Astrocyte (in vitro differentiated cells and primary cell): ENCODE measurements at regions not wholly inside any gene's neighbourhood (a gene's known extent, or its start where the extent isn't known, plus 50 kb on each side); places are given as distances from the start of the nearest gene placed in this dataset.

Source experiments
- CTCF ChIP-seq: IDR thresholded peaks from 2 replicates; pipeline ENCODE4 v1.5.1; 2011; ENCODE audit warnings: low read depth, mild to moderate bottlenecking, inconsistent platforms, low read length, moderate library complexity; ENCODE audit not compliant: insufficient read depth
- EZH2 ChIP-seq: IDR thresholded peaks from 2 replicates; pipeline ENCODE4 v1.6.1; 2012; ENCODE audit warnings: mild to moderate bottlenecking, low read length, inconsistent platforms; ENCODE audit not compliant: insufficient read depth

GRCh38 chr3:102885289-102885688 is 450.5 kb downstream of the ZPLD1 start:
- TF ChIP-seq CTCF (no peak), EZH2 (no peak)
